Cardiac fibroblast (primary cell): ENCODE measurements at regions not wholly inside any gene's neighbourhood (a gene's known extent, or its start where the extent isn't known, plus 50 kb on each side); places are given as distances from the start of the nearest gene placed in this dataset.

Experiments used
- DNase-seq, 2 donors: peaks; one replicate each; pipeline versions ENCODE4 v3.0.0 to v3.0.0-alpha.2; 2010; ENCODE audit warnings: low read depth in 2 of 2
- H3K4me3 ChIP-seq, 2 donors: replicated peaks in 1 of 2; 1 replicate in 1 of 2; 2 replicates in 1 of 2; pipeline ENCODE4 v1.5.1; 2011; ENCODE audit warnings: low read depth in 2 of 2, low read length in 2 of 2, mild to moderate bottlenecking in 2 of 2, moderate library complexity in 1 of 2
- TF ChIP-seq, protein P1 (sequence below): IDR thresholded peaks from one replicate; pipeline ENCODE4 v1.5.1; 2011; ENCODE audit warnings: low read depth, mild to moderate bottlenecking, low read length, inconsistent platforms

DNA sequence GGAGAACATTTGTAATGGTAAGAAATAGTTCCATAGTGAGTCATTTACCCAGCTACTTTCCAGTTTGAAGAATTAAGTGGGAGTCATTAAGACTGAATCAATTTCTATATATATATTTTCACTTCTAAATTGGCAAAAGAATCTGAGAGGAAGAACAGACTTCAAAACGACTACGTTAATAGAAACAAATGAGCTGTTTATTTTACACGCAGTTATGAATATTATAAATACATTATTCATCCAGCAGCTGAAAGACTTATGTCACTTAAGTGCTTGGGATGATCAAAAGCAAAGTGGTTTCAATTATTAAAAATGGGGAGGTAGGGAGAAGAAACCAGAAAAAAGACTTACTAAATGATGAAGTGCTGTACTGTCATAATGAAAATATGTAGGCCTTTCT, 260.5 kb upstream of the DDX53 start:
- peak in 1 of 2 donors; percentile 6 for DNase-seq
- TF ChIP-seq, protein P1, sequence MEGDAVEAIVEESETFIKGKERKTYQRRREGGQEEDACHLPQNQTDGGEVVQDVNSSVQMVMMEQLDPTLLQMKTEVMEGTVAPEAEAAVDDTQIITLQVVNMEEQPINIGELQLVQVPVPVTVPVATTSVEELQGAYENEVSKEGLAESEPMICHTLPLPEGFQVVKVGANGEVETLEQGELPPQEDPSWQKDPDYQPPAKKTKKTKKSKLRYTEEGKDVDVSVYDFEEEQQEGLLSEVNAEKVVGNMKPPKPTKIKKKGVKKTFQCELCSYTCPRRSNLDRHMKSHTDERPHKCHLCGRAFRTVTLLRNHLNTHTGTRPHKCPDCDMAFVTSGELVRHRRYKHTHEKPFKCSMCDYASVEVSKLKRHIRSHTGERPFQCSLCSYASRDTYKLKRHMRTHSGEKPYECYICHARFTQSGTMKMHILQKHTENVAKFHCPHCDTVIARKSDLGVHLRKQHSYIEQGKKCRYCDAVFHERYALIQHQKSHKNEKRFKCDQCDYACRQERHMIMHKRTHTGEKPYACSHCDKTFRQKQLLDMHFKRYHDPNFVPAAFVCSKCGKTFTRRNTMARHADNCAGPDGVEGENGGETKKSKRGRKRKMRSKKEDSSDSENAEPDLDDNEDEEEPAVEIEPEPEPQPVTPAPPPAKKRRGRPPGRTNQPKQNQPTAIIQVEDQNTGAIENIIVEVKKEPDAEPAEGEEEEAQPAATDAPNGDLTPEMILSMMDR, result no peak
- H3K4me3 ChIP-seq, result no peak overlapping the region

DNA sequence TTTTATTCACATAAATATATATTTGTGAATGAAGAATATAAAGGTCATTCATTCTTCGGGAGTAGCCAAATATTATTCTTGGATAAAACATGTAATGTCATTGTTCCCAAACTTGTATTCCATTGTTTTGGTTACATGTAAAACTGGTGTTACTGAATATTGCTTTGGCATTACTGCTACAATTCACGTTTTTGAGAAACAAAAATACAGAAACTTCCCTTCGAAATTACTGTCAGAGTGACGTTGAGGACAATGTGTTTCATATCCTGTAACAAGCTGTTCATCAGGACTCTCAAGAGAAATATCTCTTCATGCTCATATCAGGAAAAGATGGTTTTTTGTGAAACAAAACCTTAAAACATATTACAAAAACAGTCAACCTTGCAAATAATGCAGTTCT, 258.9 kb upstream of the DDX53 start:
- no peak for DNase-seq
- TF ChIP-seq, protein P1, result no peak
- H3K4me3 ChIP-seq, result no peak overlapping the region

DNA sequence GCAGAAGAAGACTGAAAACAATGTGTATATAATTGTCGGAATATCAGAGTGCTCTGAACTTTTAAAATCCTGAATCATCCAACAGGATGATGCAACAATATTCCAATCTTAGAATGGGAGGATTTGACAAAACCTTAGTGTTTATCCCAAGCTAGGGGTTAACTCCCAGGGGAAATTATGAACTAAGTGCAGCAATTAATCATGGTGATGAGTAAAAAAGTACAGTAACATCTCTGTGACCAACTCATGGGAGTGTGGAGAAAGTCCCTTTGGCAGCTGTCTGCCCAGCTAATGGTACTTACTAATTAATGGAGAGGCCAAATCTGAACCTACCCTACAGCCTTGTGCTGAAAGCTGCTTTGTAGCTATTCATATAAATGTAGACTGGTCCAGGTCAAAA, 257.6 kb upstream of the DDX53 start:
- H3K4me3 ChIP-seq, result no peak overlapping the region
- peak; percentile 63 to 67 for DNase-seq
- TF ChIP-seq, protein P1, result no peak

DNA sequence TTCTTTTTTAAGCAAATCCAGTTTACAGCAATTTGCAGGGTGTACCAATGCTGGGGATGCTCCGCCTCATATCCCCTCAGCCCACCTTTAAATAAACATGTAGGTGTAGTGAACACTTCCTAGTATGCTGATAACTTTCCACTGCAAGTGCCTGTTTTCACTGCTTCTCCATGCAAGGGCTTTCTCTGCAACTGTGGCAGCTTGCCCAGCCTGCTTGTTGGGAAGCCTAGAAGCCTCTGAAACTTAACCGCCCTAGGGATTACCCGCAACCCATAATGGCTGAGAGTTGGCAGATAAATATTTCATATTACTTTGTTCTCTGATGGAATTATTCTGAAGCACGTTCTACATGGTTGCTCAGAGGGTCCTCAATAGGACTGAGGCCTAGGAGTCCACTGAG, 253.7 kb upstream of the DDX53 start:
- TF ChIP-seq, protein P1, result no peak
- peak in 1 of 2 donors; percentile 13 for DNase-seq
- no peak overlapping the region for H3K4me3 ChIP-seq

DNA sequence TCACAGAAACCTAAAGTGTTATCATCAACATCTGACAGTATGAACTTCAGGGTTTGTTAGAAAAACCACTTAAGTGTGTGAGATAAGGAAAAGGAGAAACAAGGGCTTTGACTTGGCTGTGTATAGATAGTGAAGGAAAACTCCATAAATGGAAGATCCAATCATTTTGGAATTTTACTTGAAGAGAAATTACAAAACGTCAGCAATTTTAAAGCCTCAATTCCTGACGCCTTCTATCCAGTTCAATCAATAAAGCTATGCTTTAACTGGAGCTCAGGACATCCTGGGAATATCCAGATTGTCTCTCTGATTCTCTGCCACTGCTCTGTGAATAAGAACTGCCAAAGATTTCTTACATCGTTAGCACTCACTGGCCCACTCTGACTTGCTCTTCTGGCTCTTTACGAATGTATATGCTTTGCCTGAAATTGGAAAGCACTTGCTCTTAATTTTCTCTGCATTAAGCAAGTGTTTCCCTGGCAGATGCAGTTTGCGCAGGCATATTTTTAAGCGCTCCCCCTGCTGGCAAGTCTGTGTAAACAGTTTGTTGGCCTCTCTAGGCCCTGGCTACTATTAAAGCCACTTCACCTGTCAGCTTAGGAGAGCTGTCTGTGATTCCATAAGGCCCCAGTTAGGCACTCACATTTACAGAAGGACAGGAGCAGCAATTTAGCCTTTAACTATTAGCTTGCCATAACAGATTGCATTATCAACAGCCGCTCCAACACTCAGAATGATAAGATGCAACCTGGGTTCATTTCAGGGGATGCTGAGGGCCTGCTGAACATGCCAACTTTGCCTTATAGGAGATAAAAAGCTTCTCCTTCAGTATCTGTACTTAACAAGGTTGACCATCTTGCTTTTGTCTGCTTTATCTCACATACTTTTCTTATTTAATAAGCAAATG, 251.4 kb upstream of the DDX53 start:
- TF ChIP-seq, protein P1, result peak; percentile 56
- peak; percentile 48 to 63 for DNase-seq
- no peak overlapping the region for H3K4me3 ChIP-seq

DNA sequence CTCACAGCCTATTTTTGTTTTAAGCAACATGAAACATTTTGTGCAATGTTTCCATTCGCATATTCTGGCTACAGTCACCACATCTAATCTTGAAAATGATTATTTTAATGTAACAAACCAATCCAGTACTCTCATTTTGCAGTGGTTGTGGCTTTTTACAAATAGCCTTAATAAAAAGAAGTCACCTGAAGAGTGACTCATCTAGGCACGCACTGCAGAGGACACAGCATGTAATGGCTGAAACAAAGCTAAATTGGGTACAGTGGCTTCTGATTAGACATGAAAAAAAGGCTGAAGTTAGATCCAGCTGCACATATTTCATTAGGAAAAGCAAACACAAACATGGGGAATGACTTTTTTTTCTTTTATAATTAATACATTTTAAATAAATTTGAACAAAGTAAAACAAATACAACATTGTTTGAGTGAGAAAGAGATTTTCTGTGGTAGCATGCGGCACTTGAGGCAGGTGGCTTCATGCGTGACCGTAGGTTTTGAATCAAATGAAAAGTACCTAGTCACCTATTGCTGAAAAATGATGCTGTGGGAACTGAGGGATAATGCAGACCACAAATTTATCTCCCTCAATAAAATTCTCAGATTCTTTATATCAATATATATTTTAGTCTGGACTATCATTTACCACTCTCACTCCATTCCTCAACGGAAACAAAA, 240.8 kb upstream of the DDX53 start:
- no peak overlapping the region for H3K4me3 ChIP-seq
- DNase-seq, result no peak
- TF ChIP-seq, protein P1, result no peak
